GM12892 (cell line): ENCODE measurements at regions not wholly inside any gene's neighbourhood (a gene's known extent, or its start where the extent isn't known, plus 50 kb on each side); places are given as distances from the start of the nearest gene placed in this dataset.
"Not testable (repeated sequence)": the region's sequence is repeated elsewhere in the genome, so short reads cannot be mapped to it uniquely, and the experiment has no call there.

Experiments used
- DNase-seq: peaks from one replicate; pipeline ENCODE4 v3.0.0; 2011; ENCODE audit not compliant: insufficient read length
- FAIRE-seq: peaks from 2 replicates; lab custom pipeline; 2011; peaks lifted over from hg19 to GRCh38; lab: Jason Lieb, UNC
- POLR2A ChIP-seq: IDR thresholded peaks from 2 replicates; pipeline ENCODE4 v1.6.1; 2011; ENCODE audit warnings: low read depth, low read length, control low read depth
- POLR2AphosphoS5 ChIP-seq: IDR thresholded peaks from 2 replicates; pipeline ENCODE4 v1.6.1; 2011; ENCODE audit warnings: low read depth, low read length, control low read depth
- TAF1 ChIP-seq: IDR thresholded peaks from 2 replicates; pipeline ENCODE4 v1.6.1; 2011; ENCODE audit warnings: low read depth, mild to moderate bottlenecking, control low read depth, low read length, borderline replicate concordance

- TF ChIP-seq POLR2AphosphoS5 (no peak), TAF1 (no peak), POLR2A (no peak)
- FAIRE-seq, result no peak
- DNase-seq, result no peak
These were observed 85.7 kb downstream of the PTPDC1 start for GRCh38 chr9:94169968-94170367.

GRCh38 chr9:94173632-94174031 is 85.5 kb upstream of the ZNF169 start:
- DNase-seq, result no peak
- peak; percentile 61 for FAIRE-seq
- TF ChIP-seq POLR2AphosphoS5, result no peak
- TF ChIP-seq TAF1, result no peak
- no peak for TF ChIP-seq POLR2A

- TF ChIP-seq POLR2AphosphoS5 (no peak), TAF1 (no peak), POLR2A (no peak)
- DNase-seq (no peak), FAIRE-seq (no peak)
These were observed 84.9 kb upstream of the ZNF169 start for GRCh38 chr9:94174164-94174563.

- no peak for TF ChIP-seq POLR2AphosphoS5
- no peak for TF ChIP-seq POLR2A
- TF ChIP-seq TAF1, result no peak
- FAIRE-seq (no peak), DNase-seq (no peak)
These were observed 83.4 kb upstream of the ZNF169 start for GRCh38 chr9:94175669-94176068.

GRCh38 chr9:94176608-94177007 is 82.5 kb upstream of the ZNF169 start:
- no peak; the same call in 1 of the 2 replicates for TF ChIP-seq POLR2AphosphoS5
- no peak for TF ChIP-seq TAF1
- TF ChIP-seq POLR2A, result no peak
- FAIRE-seq (no peak), DNase-seq (no peak)

GRCh38 chr9:94178927-94179326 is 80.2 kb upstream of the ZNF169 start:
- DNase-seq (no peak), FAIRE-seq (no peak)
- TF ChIP-seq POLR2A, result no peak; the same call in 1 of the 2 replicates
- TF ChIP-seq POLR2AphosphoS5, result 0 out of 2 replicates have a peak, but pooled peaks have one; percentile 69

GRCh38 chr9:94181408-94182181 is 77.5 kb upstream of the ZNF169 start:
- DNase-seq (no peak), FAIRE-seq (no peak)
- TF ChIP-seq POLR2A (no peak), TAF1 (no peak), POLR2AphosphoS5 (no peak)

- FAIRE-seq (no peak), DNase-seq (no peak)
- no peak for TF ChIP-seq POLR2AphosphoS5
- TF ChIP-seq TAF1, result no peak
- TF ChIP-seq POLR2A, result no peak
These were observed 76.6 kb upstream of the ZNF169 start for GRCh38 chr9:94182532-94182931.

GRCh38 chr9:94183240-94183999 is 75.7 kb upstream of the ZNF169 start:
- FAIRE-seq, result no peak
- no peak for DNase-seq
- TF ChIP-seq POLR2A (no peak), TAF1 (no peak), POLR2AphosphoS5 (no peak)

GRCh38 chr9:94188246-94188645 is 70.9 kb upstream of the ZNF169 start:
- TF ChIP-seq POLR2A (no peak), POLR2AphosphoS5 (no peak), TAF1 (no peak)

GRCh38 chr9:94191706-94192105 is 67.4 kb upstream of the ZNF169 start:
- not testable (repeated sequence) for FAIRE-seq, DNase-seq

More at GRCh38 chr9:94188246-94188645, 70.9 kb upstream of the ZNF169 start:
- no peak for DNase-seq
- no peak for FAIRE-seq

- no peak for DNase-seq
- no peak for TF ChIP-seq POLR2AphosphoS5
- TF ChIP-seq POLR2A, result no peak
- TF ChIP-seq TAF1, result no peak
- no peak for FAIRE-seq
These were observed 60.7 kb upstream of the ZNF169 start for GRCh38 chr9:94198414-94198813.
